ENCODE measurements at regions not wholly inside any gene's neighbourhood (a gene's known extent, or its start where the extent isn't known, plus 50 kb on each side); places are given as distances from the start of the nearest gene placed in this dataset.
A peak's percentile ranks its signal among the peaks of the same experiment; 100 is the strongest.

- no peaks in the 10 kb centered on the region for H3K36me3 ChIP-seq (ENCODE audit: control insufficient read depth, insufficient read depth, low read length)
- no peaks in the 10 kb centered on the region for H3K9me3 Mint-ChIP-seq
- no peak overlapping the region for H3K27ac ChIP-seq (ENCODE audit: low read depth, low read length)
- WGBS, 2 experiments (ENCODE audit: insufficient coverage in 1 of 2, insufficient read length in 1 of 2), result 38 to 42% methylated on average over 2 of the region's 3 CpGs
- no peak for DNase-seq
- peaks cover 5% of the 10 kb centered on the region for H3K27me3 Mint-ChIP-seq (ENCODE audit: insufficient read depth)
- H3K9me3 ChIP-seq (ENCODE audit: control insufficient read depth, low read length), result no peaks in the 10 kb centered on the region
- H3K27ac Mint-ChIP-seq, result no peak overlapping the region
- no peaks in the 10 kb centered on the region for H3K36me3 Mint-ChIP-seq (ENCODE audit: low read depth)
- TF ChIP-seq, protein P1, sequence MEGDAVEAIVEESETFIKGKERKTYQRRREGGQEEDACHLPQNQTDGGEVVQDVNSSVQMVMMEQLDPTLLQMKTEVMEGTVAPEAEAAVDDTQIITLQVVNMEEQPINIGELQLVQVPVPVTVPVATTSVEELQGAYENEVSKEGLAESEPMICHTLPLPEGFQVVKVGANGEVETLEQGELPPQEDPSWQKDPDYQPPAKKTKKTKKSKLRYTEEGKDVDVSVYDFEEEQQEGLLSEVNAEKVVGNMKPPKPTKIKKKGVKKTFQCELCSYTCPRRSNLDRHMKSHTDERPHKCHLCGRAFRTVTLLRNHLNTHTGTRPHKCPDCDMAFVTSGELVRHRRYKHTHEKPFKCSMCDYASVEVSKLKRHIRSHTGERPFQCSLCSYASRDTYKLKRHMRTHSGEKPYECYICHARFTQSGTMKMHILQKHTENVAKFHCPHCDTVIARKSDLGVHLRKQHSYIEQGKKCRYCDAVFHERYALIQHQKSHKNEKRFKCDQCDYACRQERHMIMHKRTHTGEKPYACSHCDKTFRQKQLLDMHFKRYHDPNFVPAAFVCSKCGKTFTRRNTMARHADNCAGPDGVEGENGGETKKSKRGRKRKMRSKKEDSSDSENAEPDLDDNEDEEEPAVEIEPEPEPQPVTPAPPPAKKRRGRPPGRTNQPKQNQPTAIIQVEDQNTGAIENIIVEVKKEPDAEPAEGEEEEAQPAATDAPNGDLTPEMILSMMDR (conservative IDR thresholded peaks at IDR 0.05), result no peak
- peaks cover 29% of the 10 kb centered on the region for H3K4me1 Mint-ChIP-seq
- no peak overlapping the region for H3K9ac ChIP-seq (ENCODE audit: extremely low read depth, low read length, poor library complexity, severe bottlenecking)
- H3K4me3 ChIP-seq (ENCODE audit: low read length), result no peak overlapping the region
- no peaks in the 10 kb centered on the region for H3K27me3 ChIP-seq (ENCODE audit: control insufficient read depth, insufficient read depth, low read length, poor library complexity, severe bottlenecking)
- H3K4me1 ChIP-seq (ENCODE audit: control insufficient read depth, insufficient read depth, low read length), result peaks cover 33% of the 10 kb centered on the region
- H3K4me3 Mint-ChIP-seq, result no peak overlapping the region
Measured at GRCh38 chr11:109864151-109864661, 229.0 kb upstream of the ZC3H12C start.

- H3K4me1 ChIP-seq (ENCODE audit: control insufficient read depth, insufficient read depth, low read length), result peaks cover 33% of the 10 kb centered on the region
- H3K4me3 Mint-ChIP-seq, result no peak overlapping the region
- H3K9me3 Mint-ChIP-seq, result no peaks in the 10 kb centered on the region
- H3K27ac Mint-ChIP-seq, result no peak overlapping the region
- H3K36me3 Mint-ChIP-seq (ENCODE audit: low read depth), result no peaks in the 10 kb centered on the region
- H3K4me1 Mint-ChIP-seq, result peaks cover 29% of the 10 kb centered on the region
- H3K27ac ChIP-seq (ENCODE audit: low read depth, low read length), result no peak overlapping the region
- H3K4me3 ChIP-seq (ENCODE audit: low read length), result no peak overlapping the region
- TF ChIP-seq, protein P1 (conservative IDR thresholded peaks at IDR 0.05), result no peak
- H3K27me3 Mint-ChIP-seq (ENCODE audit: insufficient read depth), result peaks cover 2% of the 10 kb centered on the region
- H3K36me3 ChIP-seq (ENCODE audit: control insufficient read depth, insufficient read depth, low read length), result no peaks in the 10 kb centered on the region
- no peak for DNase-seq
- H3K9me3 ChIP-seq (ENCODE audit: control insufficient read depth, low read length), result no peaks in the 10 kb centered on the region
- 100% methylated on average over 2 of the region's 2 CpGs; no CpG with 5 or more reads in 1 of the 2 experiments for WGBS, 2 experiments (ENCODE audit: insufficient coverage in 1 of 2, insufficient read length in 1 of 2)
- no peaks in the 10 kb centered on the region for H3K27me3 ChIP-seq (ENCODE audit: control insufficient read depth, insufficient read depth, low read length, poor library complexity, severe bottlenecking)
- H3K9ac ChIP-seq (ENCODE audit: extremely low read depth, low read length, poor library complexity, severe bottlenecking), result no peak overlapping the region
Measured at GRCh38 chr11:109864834-109865547, 228.2 kb upstream of the ZC3H12C start.

DNA sequence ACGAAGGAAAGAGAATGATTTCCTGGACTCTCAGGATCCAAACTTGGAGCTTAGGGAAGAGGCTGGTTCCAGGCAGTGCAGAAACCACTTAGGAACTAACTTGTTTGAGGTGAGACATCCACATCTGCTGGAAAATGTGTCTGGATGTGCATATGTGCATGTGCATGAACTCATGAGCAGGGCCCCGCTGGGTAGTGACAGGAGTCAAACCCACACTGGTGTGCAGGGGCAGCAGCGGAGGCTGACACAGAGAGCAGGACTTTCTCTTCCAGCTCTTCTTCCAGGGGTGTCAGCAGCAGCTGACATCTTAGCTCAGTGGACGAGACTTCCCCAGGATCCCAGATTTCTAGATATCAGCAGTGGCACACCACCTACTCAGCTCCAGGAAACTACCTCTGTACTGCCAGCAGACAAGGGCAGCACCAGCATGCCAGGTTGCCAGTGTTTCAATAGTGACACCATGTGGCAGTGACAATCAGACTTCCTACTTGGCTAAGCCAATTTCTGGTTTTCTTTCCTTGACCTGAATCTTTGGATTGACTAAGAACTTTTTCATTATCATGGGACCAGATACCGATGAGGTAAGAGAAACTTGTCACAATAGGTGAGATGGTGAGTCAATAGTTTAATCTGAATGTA is 227.5 kb upstream of the ZC3H12C start:
- Histone ChIP-seq H3K9ac (ENCODE audit: extremely low read depth, low read length, poor library complexity, severe bottlenecking) (no peak overlapping the region), H3K9me3 (ENCODE audit: control insufficient read depth, low read length) (no peaks in the 10 kb centered on the region), H3K36me3 (ENCODE audit: control insufficient read depth, insufficient read depth, low read length) (no peaks in the 10 kb centered on the region), H3K4me3 (ENCODE audit: low read length) (no peak overlapping the region), H3K4me1 (ENCODE audit: control insufficient read depth, insufficient read depth, low read length) (peaks cover 33% of the 10 kb centered on the region), H3K27me3 (ENCODE audit: control insufficient read depth, insufficient read depth, low read length, poor library complexity, severe bottlenecking) (no peaks in the 10 kb centered on the region), H3K27ac (ENCODE audit: low read depth, low read length) (no peak overlapping the region)
- Mint-ChIP-seq H3K27me3 (ENCODE audit: insufficient read depth) (no peaks in the 10 kb centered on the region), H3K4me1 (peaks cover 29% of the 10 kb centered on the region), H3K4me3 (no peak overlapping the region), H3K36me3 (ENCODE audit: low read depth) (no peaks in the 10 kb centered on the region), H3K27ac (peak overlapping the region; percentile 3), H3K9me3 (no peaks in the 10 kb centered on the region)
- WGBS, 2 experiments (ENCODE audit: insufficient coverage in 1 of 2, insufficient read length in 1 of 2), result 73 to 96% methylated on average over 4 to 5 of the region's 5 CpGs
- DNase-seq, result peak; percentile 75
- TF ChIP-seq, protein P1 (conservative IDR thresholded peaks at IDR 0.05), result peak; percentile 50
